Muscle of leg (tissue), 3 donors: ENCODE measurements at regions not wholly inside any gene's neighbourhood (a gene's known extent, or its start where the extent isn't known, plus 50 kb on each side); places are given as distances from the start of the nearest gene placed in this dataset.

Source experiments
- DNase-seq: peaks from one replicate; pipeline ENCODE4 v3.0.0; 2013
- H3K27ac ChIP-seq: one replicate; pipeline ENCODE4 v1.5.1; 2013; ENCODE audit warnings: mild to moderate bottlenecking, low read length, control low read depth
- H3K27me3 ChIP-seq: one replicate; pipeline ENCODE4 v1.6.1; 2013; ENCODE audit warnings: low read length; ENCODE audit not compliant: control insufficient read depth, insufficient read depth
- H3K36me3 ChIP-seq: one replicate; pipeline ENCODE4 v1.6.1; 2013; ENCODE audit warnings: low read length; ENCODE audit not compliant: control insufficient read depth, insufficient read depth
- H3K4me1 ChIP-seq: one replicate; pipeline ENCODE4 v1.6.1; 2013; ENCODE audit warnings: low read length; ENCODE audit not compliant: control insufficient read depth, insufficient read depth
- H3K4me3 ChIP-seq: one replicate; pipeline ENCODE4 v1.5.1; 2013; ENCODE audit warnings: low read length, control low read depth
- H3K9me3 ChIP-seq: replicated peaks from 2 replicates; pipeline ENCODE4 v1.6.1; 2013; ENCODE audit warnings: low read depth, low read length; ENCODE audit not compliant: control insufficient read depth
- WGBS: methylation state at CpG from one replicate; pipeline ENCODE4 v1.1.5; 2013; ENCODE audit warnings: missing lambda C conversion rate; ENCODE audit not compliant: insufficient coverage; 5-methylcytosine and 5-hydroxymethylcytosine counted together

- no peaks in the 10 kb centered on the region for H3K9me3 ChIP-seq
- no peaks in the 10 kb centered on the region for H3K36me3 ChIP-seq
- H3K4me3 ChIP-seq = no peak overlapping the region
- H3K4me1 ChIP-seq = no peaks in the 10 kb centered on the region
- DNase-seq = no peak
- no peak overlapping the region for H3K27ac ChIP-seq
- H3K27me3 ChIP-seq = peaks cover 6% of the 10 kb centered on the region
- 68% methylated on average over 4 of the region's 6 CpGs for WGBS
Observed at GRCh38 chr22:49031746-49032330, 795.8 kb downstream of the BRD1 start.

GRCh38 chr22:49028111-49028510 lies 799.6 kb downstream of the BRD1 start:
- Histone ChIP-seq H3K27me3 (peaks cover 10% of the 10 kb centered on the region), H3K4me1 (no peaks in the 10 kb centered on the region), H3K4me3 (no peak overlapping the region), H3K27ac (no peak overlapping the region), H3K36me3 (no peaks in the 10 kb centered on the region), H3K9me3 (no peaks in the 10 kb centered on the region)
- DNase-seq = no peak
- 61% methylated on average over 6 of the region's 7 CpGs for WGBS

GRCh38 chr22:49027368-49027670 lies 800.4 kb downstream of the BRD1 start:
- peaks cover 10% of the 10 kb centered on the region for H3K27me3 ChIP-seq
- H3K4me3 ChIP-seq = no peak overlapping the region
- H3K27ac ChIP-seq = no peak overlapping the region
- DNase-seq = no peak
- no peaks in the 10 kb centered on the region for H3K9me3 ChIP-seq
- WGBS = 66% methylated on average over 7 of the region's 9 CpGs
- no peaks in the 10 kb centered on the region for H3K4me1 ChIP-seq
- no peaks in the 10 kb centered on the region for H3K36me3 ChIP-seq

GRCh38 chr22:49026494-49027367 lies 800.9 kb downstream of the BRD1 start:
- H3K27me3 ChIP-seq = peaks cover 10% of the 10 kb centered on the region
- no peak overlapping the region for H3K27ac ChIP-seq
- no peak overlapping the region for H3K4me3 ChIP-seq
- DNase-seq = no peak
- no peaks in the 10 kb centered on the region for H3K9me3 ChIP-seq
- no peaks in the 10 kb centered on the region for H3K4me1 ChIP-seq
- H3K36me3 ChIP-seq = no peaks in the 10 kb centered on the region
- 56% methylated on average over 12 of the region's 12 CpGs for WGBS

- H3K36me3 ChIP-seq = no peaks in the 10 kb centered on the region
- no peak overlapping the region for H3K4me3 ChIP-seq
- no peak for DNase-seq
- no peaks in the 10 kb centered on the region for H3K4me1 ChIP-seq
- no peak overlapping the region for H3K27ac ChIP-seq
- H3K9me3 ChIP-seq = no peaks in the 10 kb centered on the region
- 89% methylated on average over 8 of the region's 17 CpGs for WGBS
- H3K27me3 ChIP-seq = peaks cover 9% of the 10 kb centered on the region
Observed at GRCh38 chr22:49025791-49026493, 801.7 kb downstream of the BRD1 start.

- Histone ChIP-seq H3K9me3 (no peaks in the 10 kb centered on the region), H3K4me1 (no peaks in the 10 kb centered on the region), H3K4me3 (no peak overlapping the region), H3K27ac (no peak overlapping the region), H3K27me3 (peaks cover 10% of the 10 kb centered on the region), H3K36me3 (no peaks in the 10 kb centered on the region)
- DNase-seq = no peak
- 71% methylated on average over 17 of the region's 17 CpGs for WGBS
Observed at GRCh38 chr22:49024775-49025440, 802.8 kb downstream of the BRD1 start.

GRCh38 chr22:49023879-49024774 lies 803.5 kb downstream of the BRD1 start:
- H3K4me3 ChIP-seq = no peak overlapping the region
- H3K27me3 ChIP-seq = peaks cover 11% of the 10 kb centered on the region
- WGBS = 76% methylated on average over 38 of the region's 38 CpGs
- H3K4me1 ChIP-seq = no peaks in the 10 kb centered on the region
- DNase-seq = no peak
- H3K36me3 ChIP-seq = no peaks in the 10 kb centered on the region
- H3K27ac ChIP-seq = no peak overlapping the region
- H3K9me3 ChIP-seq = no peaks in the 10 kb centered on the region

- H3K36me3 ChIP-seq = no peaks in the 10 kb centered on the region
- no peak for DNase-seq
- no peaks in the 10 kb centered on the region for H3K9me3 ChIP-seq
- no peak overlapping the region for H3K27ac ChIP-seq
- WGBS = 54% methylated on average over 19 of the region's 22 CpGs
- H3K4me1 ChIP-seq = no peaks in the 10 kb centered on the region
- H3K27me3 ChIP-seq = peaks cover 13% of the 10 kb centered on the region
- no peak overlapping the region for H3K4me3 ChIP-seq
Observed at GRCh38 chr22:49023161-49023878, 804.4 kb downstream of the BRD1 start.

- DNase-seq = no peak
- Histone ChIP-seq H3K36me3 (no peaks in the 10 kb centered on the region), H3K9me3 (no peaks in the 10 kb centered on the region), H3K4me1 (no peaks in the 10 kb centered on the region), H3K27ac (no peak overlapping the region), H3K27me3 (peaks cover 13% of the 10 kb centered on the region), H3K4me3 (no peak overlapping the region)
- WGBS = 70% methylated on average over 2 of the region's 4 CpGs
Observed at GRCh38 chr22:49022816-49023160, 804.9 kb downstream of the BRD1 start.
